ENCODE measurements at regions not wholly inside any gene's neighbourhood (a gene's known extent, or its start where the extent isn't known, plus 50 kb on each side); places are given as distances from the start of the nearest gene placed in this dataset.

GRCh38 chr10:31708046-31708445 lies 220.6 kb downstream of the ARHGAP12 start:
- TF ChIP-seq CREB1 (IDR thresholded peaks at IDR 0.05) (no peak), CREB1 (CRISPR knock-in tag; IDR thresholded peaks at IDR 0.05) (no peak), HEY1 (CRISPR knock-in tag; IDR thresholded peaks at IDR 0.05; ENCODE audit: borderline replicate concordance) (no peak), POLR2A (conservative IDR thresholded peaks at IDR 0.05) (no peak), EZH2 (IDR thresholded peaks at IDR 0.05; ENCODE audit: borderline replicate concordance, low read depth, low read length) (no peak), SREBF2 (CRISPR knock-in tag; IDR thresholded peaks at IDR 0.05) (no peak), PRDM10 (IDR thresholded peaks at IDR 0.05; ENCODE audit: partially characterized antibody) (no peak), MAFK (IDR thresholded peaks at IDR 0.05; ENCODE audit: low read length) (no peak), CBX2 (IDR thresholded peaks at IDR 0.05; ENCODE audit: insufficient read depth, low read length, poor library complexity, severe bottlenecking) (no peak), USF2 (CRISPR knock-in tag; IDR thresholded peaks at IDR 0.05) (no peak), SIN3B (IDR thresholded peaks at IDR 0.05; ENCODE audit: low read depth) (no peak)
